GM12865 (cell line): ENCODE measurements at regions not wholly inside any gene's neighbourhood (a gene's known extent, or its start where the extent isn't known, plus 50 kb on each side); places are given as distances from the start of the nearest gene placed in this dataset.
"Not testable (repeated sequence)": the region's sequence is repeated elsewhere in the genome, so short reads cannot be mapped to it uniquely, and the experiment has no call there.

Experiments
- DNase-seq: peaks from one replicate; pipeline ENCODE4 v3.0.0; 2010; ENCODE audit warnings: low read depth
- H3K4me3 ChIP-seq: 2 replicates; pipeline ENCODE4 v1.5.1; 2011; ENCODE audit warnings: mild to moderate bottlenecking, low read depth, low read length, control low read depth
- CTCF ChIP-seq: IDR thresholded peaks from 2 replicates; pipeline ENCODE4 v1.5.1; 2011; ENCODE audit warnings: low read length, control low read depth, low read depth, inconsistent platforms; ENCODE audit not compliant: insufficient read depth; ENCODE audit errors: missing control alignments

GRCh38 chr14:89564989-89565388 is 148.0 kb upstream of the FOXN3 start:
- H3K4me3 ChIP-seq, result no peak overlapping the region
- no peak for TF ChIP-seq CTCF
- DNase-seq, result no peak

DNA sequence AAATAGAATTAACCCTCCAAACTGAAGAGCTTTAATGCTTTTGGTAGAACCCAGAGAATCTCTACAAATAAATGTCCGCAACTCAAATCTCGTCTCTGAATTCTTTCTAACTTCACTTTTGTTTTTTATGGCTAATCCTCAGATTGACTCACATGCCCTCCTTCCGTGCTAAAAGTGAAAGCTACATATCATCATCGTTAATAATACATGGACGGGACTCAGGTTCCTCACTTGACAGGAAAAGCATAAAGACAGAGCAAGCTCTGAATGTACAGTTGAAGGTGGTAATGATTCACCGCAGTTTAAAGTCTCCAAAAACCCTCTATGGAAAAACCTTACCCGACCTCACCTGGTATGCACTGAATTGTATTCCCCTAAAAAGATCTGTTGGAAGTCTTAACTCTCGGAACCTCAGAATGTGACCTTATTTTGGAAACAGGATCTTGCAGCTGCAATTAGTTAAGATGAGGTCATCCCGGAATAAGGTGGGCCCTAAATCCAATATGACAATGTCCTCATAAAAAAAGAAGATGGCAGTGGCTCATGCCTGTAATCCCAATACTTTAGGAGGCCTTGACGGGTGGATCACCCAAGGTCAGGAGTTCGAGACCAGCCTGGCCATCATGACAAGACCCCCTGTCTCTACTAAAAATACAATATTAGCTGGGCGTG is 147.4 kb upstream of the FOXN3 start:
- peak; percentile 4 for DNase-seq
- H3K4me3 ChIP-seq, result no peak overlapping the region
- TF ChIP-seq CTCF, result no peak

DNA sequence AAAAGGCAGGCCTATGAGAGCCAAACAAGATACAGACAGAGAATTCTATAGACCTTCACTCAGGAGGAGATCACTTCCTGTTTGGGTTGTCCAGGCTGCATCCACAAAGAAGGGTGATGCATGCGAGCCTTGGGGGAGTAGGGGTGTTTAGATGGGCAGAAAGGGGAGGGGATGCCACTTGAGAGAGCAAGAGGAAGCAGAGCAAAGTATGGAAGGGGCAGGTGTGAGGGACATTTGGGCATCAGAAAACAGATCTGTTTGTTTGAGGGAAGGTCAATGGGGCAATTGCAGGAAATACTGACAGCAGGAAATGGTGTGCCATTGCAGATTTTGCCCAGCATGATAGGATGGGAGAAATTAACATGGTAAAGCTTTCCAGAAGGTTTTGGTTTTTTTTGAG is 146.4 kb upstream of the FOXN3 start:
- DNase-seq, result no peak
- TF ChIP-seq CTCF, result no peak
- no peak overlapping the region for H3K4me3 ChIP-seq

GRCh38 chr14:89551955-89552354 is 134.9 kb upstream of the FOXN3 start:
- TF ChIP-seq CTCF, result no peak
- DNase-seq, result no peak
- no peak overlapping the region for H3K4me3 ChIP-seq

DNA sequence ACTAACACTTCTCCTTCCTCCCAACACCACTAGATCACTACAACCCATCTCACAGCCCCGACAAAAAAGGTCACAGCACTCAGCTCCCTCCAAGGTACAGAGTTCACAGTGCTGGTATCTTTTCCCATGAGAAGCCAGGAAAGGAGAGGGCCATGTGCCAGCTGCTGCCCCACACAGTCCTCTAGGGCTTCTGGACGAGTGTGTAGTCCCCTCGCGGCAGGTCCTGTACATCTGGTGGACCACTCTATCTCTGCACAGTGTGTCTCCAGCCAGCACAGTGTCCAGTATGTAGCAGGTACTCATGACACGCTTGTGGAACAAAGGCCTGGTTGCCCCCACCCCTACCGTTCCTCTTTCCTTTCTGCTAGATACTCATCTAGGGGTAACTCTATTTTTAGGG is 134.4 kb upstream of the FOXN3 start:
- no peak for TF ChIP-seq CTCF
- DNase-seq, result no peak
- H3K4me3 ChIP-seq, result no peak overlapping the region

DNA sequence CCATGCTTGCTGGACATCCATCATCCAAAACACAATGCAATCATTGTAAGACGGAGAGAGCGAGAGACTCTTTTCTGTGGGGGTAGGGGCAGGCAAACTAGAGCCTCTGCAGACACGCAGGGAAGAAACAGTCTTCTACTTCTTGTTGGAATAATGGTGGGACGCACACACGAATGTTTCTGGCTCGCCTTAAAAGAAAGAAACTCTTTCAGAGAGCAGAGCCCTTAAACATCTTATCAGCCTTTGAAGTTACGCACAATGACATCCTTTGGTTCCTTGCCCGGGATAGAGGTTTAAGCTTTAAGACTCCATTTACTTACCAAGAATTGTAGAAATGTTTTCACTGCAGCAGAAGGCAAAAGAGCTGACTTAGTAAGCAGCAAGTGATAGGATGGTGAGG is 133.8 kb upstream of the FOXN3 start:
- TF ChIP-seq CTCF, result no peak
- no peak for DNase-seq
- H3K4me3 ChIP-seq, result no peak overlapping the region

- no peak overlapping the region for H3K4me3 ChIP-seq
- no peak for DNase-seq
- TF ChIP-seq CTCF, result no peak
Observed at GRCh38 chr14:89549381-89550125, 132.5 kb upstream of the FOXN3 start.

GRCh38 chr14:89547047-89547446 is 130.0 kb upstream of the FOXN3 start:
- DNase-seq, H3K4me3 ChIP-seq: not testable (repeated sequence)
